Left renal pelvis (tissue), 4 donors: ENCODE measurements at regions not wholly inside any gene's neighbourhood (a gene's known extent, or its start where the extent isn't known, plus 50 kb on each side); places are given as distances from the start of the nearest gene placed in this dataset.

ENCODE experiments used
- DNase-seq, 4 donors: peaks; one replicate each; pipeline ENCODE4 v3.0.0-alpha.2; 2013; ENCODE audit warnings: low read depth in 4 of 4, low spot score in 3 of 4

DNA sequence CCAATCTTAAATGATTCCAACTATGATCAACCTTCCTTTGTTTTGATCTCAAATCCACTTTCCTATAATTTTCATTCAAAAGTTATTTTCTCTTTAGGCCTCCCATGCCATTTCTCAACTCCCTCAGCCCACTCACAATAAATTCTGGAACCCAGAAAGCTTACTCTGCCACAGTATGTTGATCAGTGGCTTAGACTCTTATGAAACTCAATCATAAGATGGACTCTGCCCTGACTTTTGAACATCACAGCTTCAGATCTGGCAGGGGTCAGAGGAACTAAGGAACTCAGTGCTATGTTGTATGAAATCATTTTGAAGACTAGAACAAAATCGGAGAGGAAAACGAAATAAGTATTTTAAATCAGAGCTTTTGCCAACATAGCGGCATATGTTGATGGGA is 59.8 kb upstream of the LGALSL start:
- DNase-seq: no peak

DNA sequence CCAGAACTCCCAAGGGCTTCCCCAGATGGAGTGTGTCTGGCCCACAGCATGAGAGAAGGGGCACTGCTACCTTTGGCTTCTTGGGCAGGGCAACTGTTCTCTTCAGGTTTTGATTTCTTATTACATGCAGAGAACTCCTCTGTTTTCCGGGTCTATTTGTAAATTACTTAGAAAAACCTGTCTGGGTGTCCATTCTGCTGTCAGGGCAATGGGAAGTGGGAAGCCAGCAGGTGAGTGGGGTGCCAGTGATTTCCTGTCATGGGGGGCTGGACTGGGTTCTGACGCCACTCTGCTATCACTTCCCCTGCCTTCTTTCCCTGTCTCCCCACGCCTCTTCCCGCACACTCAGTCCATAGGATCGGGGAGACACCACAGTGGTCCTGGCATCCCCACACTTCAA is 58.0 kb upstream of the LGALSL start:
- DNase-seq: no peak

DNA sequence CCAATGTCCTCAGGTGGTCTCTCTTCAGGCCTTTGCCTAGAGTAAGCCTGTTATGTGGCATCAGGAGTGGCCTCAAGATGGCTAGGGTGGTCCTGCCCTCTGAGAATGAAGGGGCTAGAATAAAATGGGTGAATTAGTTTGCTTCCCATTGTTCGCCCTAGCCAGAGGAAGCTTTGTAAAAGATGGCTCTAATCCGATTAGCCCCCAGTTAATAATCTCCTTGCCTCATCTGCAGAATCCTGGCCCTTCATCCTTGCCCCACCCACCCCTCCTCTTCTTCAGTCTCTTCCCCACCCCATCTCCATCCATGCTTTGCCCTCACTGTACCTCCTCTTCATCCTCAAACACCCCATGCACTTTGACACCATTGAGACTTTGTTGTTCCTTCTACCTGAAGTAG is 57.4 kb upstream of the LGALSL start:
- no peak for DNase-seq

DNA sequence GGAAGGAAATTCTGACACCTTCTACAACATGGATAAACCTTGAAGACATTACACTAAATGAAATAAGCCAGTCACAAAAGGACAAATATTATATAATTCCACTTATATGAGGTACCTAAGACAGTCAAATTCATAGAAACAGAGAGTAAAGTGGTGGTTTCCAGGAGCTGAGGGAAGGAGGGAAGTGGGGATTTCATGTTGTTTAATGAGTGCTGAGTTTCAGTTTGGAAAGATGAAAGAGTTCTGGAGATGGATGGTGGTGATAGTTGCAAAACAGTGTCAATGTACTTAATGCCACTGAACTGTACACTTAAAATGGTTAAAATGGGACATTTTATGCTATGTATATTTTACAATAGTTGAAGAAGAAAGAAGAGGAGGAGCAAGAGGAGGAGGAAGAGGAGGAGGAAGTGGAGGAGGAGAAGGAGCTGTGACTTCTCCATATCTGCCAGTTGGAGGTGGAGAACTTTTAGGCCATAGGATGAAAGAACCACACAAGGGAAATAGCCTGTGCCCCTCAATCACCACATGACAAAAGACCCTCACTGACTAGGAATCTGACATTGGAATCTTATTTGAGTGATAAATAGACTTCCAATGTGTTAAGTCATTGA is 55.3 kb upstream of the LGALSL start:
- DNase-seq: no peak

DNA sequence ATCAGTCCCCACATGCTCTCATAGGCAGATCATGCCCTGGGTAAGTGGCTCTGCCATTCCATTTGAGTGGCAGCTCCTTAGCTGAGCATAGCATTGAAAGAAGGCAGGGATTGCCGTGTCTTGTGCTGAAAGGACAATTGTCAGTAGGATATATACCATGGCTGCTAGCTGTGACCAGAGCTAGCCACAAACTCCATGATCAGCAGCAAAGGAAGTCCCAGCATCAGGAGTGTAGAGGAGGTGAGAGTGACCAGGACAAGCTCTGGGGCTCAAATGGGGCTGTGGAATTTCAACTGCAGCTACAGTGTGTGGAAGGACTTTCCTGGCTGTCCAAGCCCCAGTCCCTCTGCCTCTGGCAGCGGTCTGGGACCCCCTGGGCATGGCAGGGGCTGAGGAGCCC is 54.4 kb upstream of the LGALSL start:
- DNase-seq: no peak

DNA sequence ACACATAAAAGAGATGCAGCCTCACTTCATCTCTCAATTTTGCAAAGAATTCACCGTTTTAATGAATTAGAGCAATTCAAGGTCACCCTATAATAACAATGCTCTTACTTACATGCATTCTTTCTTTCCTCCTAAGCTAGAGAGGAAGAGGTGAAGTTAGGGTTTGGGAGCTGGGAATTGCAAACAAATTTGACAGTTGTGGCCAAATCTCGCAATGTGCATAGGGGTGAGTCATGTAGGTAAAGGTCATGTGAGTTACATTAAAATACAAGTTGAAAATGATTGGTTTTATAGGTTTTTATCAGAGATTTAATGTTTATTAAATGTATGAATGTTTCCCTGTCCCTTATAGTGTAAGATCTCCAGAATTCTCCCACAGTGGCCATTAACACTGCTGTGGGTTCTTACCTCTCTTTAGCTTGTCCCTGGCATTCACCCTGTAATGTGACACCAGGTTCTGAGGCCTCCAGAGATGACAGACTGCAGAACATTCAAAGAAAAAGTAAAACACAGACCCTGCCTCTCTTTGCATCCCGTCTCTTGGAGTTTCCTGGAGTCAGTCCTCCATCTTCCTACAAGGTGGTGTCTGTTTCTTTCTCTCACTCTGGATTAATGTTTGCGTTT is 53.7 kb upstream of the LGALSL start:
- DNase-seq: no peak

DNA sequence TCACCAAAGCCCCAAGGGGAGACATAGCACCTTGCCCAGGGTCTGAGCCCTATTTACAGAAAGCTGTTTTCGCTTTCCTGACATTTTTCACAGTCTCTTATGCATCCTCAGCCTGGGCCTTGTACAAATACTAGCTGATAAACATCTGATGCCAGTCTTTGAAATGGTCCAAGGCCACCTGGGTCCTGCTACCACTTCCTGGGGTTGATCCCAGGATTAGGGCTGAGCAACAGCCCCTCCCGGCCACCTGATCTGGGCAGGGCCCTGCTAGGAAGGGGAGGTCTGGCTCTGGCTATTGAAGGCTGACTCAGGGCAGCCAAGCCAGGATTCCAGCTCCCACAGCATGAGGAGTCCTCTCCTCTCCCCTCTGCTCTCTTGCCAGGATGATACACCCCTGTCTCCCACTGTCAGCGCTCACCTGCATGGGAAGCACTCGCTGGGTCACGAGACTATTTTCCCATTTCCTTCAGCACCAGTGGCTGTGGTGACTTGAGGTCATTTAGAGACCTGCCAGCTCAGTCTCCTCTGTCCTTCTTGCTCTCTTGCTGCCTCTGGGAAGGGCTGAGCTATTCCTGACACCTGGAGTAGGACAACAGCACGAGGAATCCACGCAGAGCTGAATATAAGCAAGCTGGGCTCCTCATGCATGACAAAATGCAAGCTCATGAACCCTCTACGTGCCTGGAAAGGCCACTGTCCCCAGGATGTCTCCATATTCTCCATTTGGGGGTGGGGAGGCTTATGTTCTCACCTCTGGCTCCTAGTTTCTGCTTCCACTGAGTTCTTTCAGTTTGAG is 53.0 kb upstream of the LGALSL start:
- no peak for DNase-seq

DNA sequence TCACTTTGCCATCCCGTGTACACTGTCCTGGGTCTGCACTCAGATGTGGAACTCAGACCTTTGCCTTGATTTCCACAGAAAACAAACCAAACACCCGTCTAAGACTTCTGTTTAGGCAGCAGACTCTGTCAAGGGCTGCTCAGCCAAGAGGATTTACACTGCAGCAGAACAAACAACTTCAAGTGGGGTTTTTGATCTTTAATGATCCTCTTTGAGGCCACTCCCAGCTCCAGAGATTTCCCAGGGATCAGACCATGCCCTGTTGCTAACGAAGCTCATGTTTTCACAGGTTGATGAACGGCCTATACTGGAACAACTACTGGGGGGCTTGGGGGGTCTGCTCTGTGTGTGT is 52.5 kb upstream of the LGALSL start:
- no peak for DNase-seq

DNA sequence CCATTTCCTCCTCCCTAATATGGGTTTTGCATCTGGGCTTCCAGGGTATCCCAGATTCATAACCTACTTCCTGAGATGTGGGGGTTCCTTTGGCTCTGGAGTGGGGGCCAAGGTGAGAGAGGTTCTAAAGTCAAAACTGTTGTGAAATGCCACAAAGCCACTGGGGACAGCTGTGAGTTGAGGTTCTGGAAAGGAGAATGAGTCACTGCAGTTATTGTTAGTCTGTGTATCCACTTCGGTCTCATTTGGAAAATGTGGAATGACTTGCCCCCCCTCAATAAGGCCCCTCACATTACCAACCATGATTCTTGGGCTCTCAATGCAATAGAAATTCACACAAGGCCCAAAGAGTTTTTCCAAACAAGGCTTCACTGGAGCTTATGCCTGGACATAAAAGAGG is 51.1 kb upstream of the LGALSL start:
- no peak for DNase-seq

DNA sequence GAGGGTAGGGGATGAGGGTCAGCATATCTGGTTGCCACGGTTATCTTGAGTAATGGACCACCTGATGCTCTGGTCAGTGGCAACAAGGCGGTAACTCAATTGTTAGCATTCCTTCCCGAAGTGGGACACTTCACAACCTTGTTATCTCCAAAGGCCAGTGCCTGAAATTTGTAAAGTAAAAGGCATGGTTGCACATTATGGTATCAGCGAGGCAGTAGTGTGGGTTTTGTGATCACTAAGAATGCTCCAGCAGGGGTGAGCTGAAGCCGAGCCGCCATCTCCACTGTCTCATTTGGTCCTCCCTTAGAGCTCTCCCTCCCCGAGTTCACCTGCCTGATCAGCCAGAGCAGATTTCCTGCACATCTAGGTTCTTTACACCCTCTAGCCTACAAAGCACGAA is 50.5 kb upstream of the LGALSL start:
- DNase-seq: no peak

DNA sequence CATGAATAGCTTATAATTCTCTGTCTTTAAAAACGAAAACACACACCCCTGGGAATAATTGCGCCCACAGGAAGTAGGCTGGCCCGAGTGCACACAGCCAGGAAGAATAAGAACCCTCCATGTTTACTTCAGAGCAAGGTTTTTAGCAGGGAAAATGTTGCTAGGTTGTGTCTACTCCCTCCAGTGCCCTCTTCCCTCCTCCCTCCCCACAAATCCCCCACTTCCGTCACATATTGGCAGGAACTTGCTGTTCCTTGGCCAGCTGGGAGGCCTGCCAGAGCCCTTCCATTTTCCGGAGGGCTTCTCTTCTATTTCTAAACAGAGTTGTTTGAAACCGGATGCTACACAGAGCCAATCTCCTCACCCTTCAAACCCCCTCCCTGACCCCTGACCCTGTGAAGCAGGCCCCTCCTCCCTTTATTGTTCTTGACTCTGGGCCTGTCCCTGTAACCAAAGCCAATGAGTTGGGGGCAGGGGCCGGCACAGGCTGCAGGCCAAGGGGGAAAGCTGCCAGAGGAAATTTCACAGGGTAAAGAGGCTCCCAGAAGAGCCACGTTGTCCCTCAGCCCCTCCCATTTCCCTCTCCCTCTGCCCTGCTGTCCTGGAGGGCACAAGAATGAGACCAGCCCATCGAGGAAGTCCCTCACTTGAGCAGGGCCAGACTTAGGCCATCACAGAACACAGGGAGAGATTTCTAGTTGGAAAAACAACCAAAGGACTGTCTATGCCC is 49.8 kb upstream of the LGALSL start:
- peak; percentile 71 to 78 (median 76) for DNase-seq
